Type B pancreatic cell (in vitro differentiated cells): ENCODE measurements at regions not wholly inside any gene's neighbourhood (a gene's known extent, or its start where the extent isn't known, plus 50 kb on each side); places are given as distances from the start of the nearest gene placed in this dataset.

Source experiments
- DNase-seq: peaks from one replicate; pipeline ENCODE4 v3.0.0; 2021; ENCODE audit warnings: mixed read lengths; ENCODE audit not compliant: unreplicated experiment; ENCODE audit errors: extremely low spot score
- H3K27ac Mint-ChIP-seq: 2 replicates; pipeline ENCODE4 v1.8.0; 2021; ENCODE audit warnings: mild to moderate bottlenecking, mixed read lengths
- H3K27me3 Mint-ChIP-seq: 2 replicates; pipeline ENCODE4 v1.8.0; 2021; ENCODE audit warnings: mixed read lengths
- H3K36me3 Mint-ChIP-seq: 2 replicates; pipeline ENCODE4 v1.8.0; 2021; ENCODE audit warnings: mixed read lengths
- H3K4me1 Mint-ChIP-seq: one replicate; pipeline ENCODE4 v1.8.0; 2021; ENCODE audit warnings: mixed read lengths; ENCODE audit not compliant: unreplicated experiment
- H3K4me3 Mint-ChIP-seq: 2 replicates; pipeline ENCODE4 v1.8.0; 2021; ENCODE audit warnings: mild to moderate bottlenecking, mixed read lengths
- H3K9me3 Mint-ChIP-seq: 2 replicates; pipeline ENCODE4 v1.8.0; 2021; ENCODE audit warnings: mixed read lengths
- TF ChIP-seq, protein P1 (sequence below): fragments of 200-600 bp; sonication (generic); conservative IDR thresholded peaks from 2 replicates; pipeline ENCODE4 v1.5.0; 2021; ENCODE audit warnings: antibody characterized with exemption, mild to moderate bottlenecking

DNA sequence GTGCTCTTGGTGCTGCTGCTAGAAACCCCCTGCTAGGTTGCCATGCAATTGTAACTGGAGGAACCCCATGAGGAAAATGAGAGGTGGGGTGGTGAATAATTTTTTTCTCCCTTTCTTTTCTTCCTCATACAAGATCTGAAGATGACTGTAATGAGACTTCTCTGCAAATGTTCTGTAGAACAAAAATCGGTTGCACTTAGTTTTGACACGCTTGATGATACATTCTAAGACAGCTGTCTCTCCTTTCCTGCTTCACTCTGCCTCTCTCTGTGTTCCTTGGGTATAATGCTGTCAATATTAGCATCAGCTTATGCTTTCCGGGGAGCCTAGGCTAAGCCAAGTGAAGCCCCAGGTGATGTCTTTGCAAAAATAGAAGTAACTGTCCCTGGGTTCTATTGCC lies 721.5 kb downstream of the POM121L12 start:
- DNase-seq: no peak
- Mint-ChIP-seq H3K4me1 (no peaks in the 10 kb centered on the region), H3K4me3 (no peak overlapping the region), H3K27ac (no peak overlapping the region), H3K36me3 (no peaks in the 10 kb centered on the region), H3K9me3 (no peaks in the 10 kb centered on the region), H3K27me3 (no peaks in the 10 kb centered on the region)
- TF ChIP-seq, protein P1, sequence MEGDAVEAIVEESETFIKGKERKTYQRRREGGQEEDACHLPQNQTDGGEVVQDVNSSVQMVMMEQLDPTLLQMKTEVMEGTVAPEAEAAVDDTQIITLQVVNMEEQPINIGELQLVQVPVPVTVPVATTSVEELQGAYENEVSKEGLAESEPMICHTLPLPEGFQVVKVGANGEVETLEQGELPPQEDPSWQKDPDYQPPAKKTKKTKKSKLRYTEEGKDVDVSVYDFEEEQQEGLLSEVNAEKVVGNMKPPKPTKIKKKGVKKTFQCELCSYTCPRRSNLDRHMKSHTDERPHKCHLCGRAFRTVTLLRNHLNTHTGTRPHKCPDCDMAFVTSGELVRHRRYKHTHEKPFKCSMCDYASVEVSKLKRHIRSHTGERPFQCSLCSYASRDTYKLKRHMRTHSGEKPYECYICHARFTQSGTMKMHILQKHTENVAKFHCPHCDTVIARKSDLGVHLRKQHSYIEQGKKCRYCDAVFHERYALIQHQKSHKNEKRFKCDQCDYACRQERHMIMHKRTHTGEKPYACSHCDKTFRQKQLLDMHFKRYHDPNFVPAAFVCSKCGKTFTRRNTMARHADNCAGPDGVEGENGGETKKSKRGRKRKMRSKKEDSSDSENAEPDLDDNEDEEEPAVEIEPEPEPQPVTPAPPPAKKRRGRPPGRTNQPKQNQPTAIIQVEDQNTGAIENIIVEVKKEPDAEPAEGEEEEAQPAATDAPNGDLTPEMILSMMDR: no peak

DNA sequence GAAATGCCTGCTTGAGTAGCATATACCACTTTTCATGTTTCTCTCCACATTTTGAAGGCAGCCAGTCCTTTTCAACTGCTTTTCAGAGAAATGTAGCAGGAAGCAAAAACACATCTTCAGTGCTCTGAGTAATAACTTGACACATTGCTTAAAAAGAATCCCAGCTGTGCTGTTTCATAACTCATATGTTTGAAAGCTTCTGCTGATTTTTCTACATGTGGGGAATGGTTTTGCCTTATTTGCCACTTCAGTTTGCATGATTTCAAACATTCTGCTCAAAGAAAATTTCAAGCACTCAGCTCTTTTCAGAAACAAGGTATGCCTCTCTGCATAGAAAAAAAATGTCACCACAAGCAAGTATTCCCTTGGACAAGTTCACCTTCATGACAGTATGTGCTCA lies 732.8 kb downstream of the POM121L12 start:
- no peak overlapping the region for H3K27ac Mint-ChIP-seq
- no peak for DNase-seq
- no peaks in the 10 kb centered on the region for H3K27me3 Mint-ChIP-seq
- H3K36me3 Mint-ChIP-seq: no peaks in the 10 kb centered on the region
- no peak overlapping the region for H3K4me3 Mint-ChIP-seq
- TF ChIP-seq, protein P1: no peak
- no peaks in the 10 kb centered on the region for H3K4me1 Mint-ChIP-seq
- H3K9me3 Mint-ChIP-seq: peaks cover 5% of the 10 kb centered on the region

DNA sequence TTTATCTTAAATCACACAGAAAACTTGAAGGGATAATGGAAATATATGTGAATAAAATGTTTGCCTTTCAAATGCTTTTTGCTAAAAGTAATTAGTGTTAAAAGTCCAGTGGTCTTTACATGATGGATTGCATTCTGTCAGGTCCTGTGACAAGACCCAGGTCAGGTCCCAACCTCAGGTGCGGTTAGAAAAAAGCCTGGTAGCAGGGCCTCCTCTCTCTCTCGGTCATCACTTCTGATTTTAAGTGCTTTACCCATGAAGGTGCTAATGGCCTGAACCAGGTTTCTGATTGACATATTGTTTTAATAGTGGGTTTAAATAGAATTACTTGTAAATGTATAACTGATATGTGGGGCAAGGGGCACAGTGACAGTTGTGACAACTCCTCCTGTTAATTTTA lies 736.3 kb downstream of the POM121L12 start:
- no peaks in the 10 kb centered on the region for H3K36me3 Mint-ChIP-seq
- no peak overlapping the region for H3K27ac Mint-ChIP-seq
- H3K4me3 Mint-ChIP-seq: no peak overlapping the region
- H3K4me1 Mint-ChIP-seq: no peaks in the 10 kb centered on the region
- no peak for DNase-seq
- TF ChIP-seq, protein P1: no peak
- H3K27me3 Mint-ChIP-seq: no peaks in the 10 kb centered on the region
- H3K9me3 Mint-ChIP-seq: peaks cover 5% of the 10 kb centered on the region

DNA sequence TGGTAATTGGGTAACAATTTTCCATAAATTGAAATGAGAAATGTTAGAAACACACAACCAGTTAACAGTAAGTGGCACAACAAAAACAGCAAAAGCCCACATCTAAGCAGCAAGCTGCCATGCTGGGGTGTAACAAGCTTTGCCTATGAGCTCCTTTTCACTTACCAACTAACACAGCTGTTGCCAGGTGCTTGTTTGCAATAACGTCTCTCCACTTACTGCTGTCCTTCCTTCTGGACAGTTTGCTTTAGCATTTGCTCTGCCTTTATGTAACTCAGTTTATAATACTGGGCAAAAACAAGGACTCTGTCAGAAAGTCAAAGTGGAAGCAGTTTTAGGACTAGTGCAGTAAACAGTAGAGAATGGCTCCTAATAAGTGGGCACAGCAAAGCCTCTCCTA lies 740.9 kb downstream of the POM121L12 start:
- no peak for DNase-seq
- no peaks in the 10 kb centered on the region for H3K4me1 Mint-ChIP-seq
- TF ChIP-seq, protein P1: no peak
- peaks cover 3% of the 10 kb centered on the region for H3K27me3 Mint-ChIP-seq
- H3K36me3 Mint-ChIP-seq: no peaks in the 10 kb centered on the region
- H3K4me3 Mint-ChIP-seq: no peak overlapping the region
- H3K27ac Mint-ChIP-seq: no peak overlapping the region
- H3K9me3 Mint-ChIP-seq: no peaks in the 10 kb centered on the region

DNA sequence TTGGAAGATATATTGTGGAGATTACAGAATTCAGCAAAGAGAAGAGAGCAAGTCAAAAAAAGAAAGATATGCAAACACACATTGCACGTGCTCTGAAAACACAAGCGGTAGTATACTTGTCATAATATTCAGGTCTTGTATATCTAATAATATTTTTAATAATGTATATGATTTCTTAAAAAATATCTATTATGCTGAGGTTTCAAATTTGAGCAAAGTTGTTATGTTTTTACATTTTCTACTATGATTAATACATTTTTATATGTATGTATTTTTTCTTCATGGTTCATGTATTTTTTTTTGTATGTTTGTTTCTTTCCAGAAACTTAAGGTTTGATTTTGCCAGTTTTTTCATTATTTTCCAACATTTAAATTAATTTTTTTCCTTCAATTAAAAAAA lies 752.4 kb upstream of the VSTM2A start:
- Mint-ChIP-seq H3K27me3 (no peaks in the 10 kb centered on the region), H3K36me3 (no peaks in the 10 kb centered on the region)
- DNase-seq: no peak

DNA sequence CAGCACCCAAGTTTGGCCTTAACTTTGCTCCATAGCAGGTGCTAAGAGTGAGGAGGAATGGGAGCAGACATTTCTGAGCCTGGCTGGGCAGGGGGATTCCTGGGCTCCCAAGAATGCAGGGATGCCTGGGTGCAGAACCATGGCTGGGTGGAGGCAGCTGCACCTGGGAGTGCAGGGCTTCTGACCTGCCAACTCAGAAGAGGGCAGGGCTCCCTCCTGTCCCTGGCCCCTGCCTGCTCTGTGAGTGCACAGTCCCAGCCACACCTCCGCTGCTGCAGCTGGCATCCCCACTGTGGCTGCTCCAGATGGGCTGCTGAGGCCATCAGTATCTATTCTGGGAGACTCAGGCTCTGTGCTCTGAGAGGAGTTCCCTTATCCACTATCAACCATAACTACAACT lies 747.4 kb upstream of the VSTM2A start:
- H3K27ac Mint-ChIP-seq: no peak overlapping the region
- H3K9me3 Mint-ChIP-seq: no peaks in the 10 kb centered on the region
- H3K36me3 Mint-ChIP-seq: no peaks in the 10 kb centered on the region
- no peaks in the 10 kb centered on the region for H3K4me1 Mint-ChIP-seq
- H3K27me3 Mint-ChIP-seq: no peaks in the 10 kb centered on the region
- TF ChIP-seq, protein P1: no peak
- no peak for DNase-seq
- no peak overlapping the region for H3K4me3 Mint-ChIP-seq

More for the DNA sequence above, 752.4 kb upstream of the VSTM2A start:
- TF ChIP-seq, protein P1: no peak
- no peaks in the 10 kb centered on the region for H3K9me3 Mint-ChIP-seq
- H3K27ac Mint-ChIP-seq: no peak overlapping the region
- no peak overlapping the region for H3K4me3 Mint-ChIP-seq
- no peaks in the 10 kb centered on the region for H3K4me1 Mint-ChIP-seq
